ENCODE measurements at regions not wholly inside any gene's neighbourhood (a gene's known extent, or its start where the extent isn't known, plus 50 kb on each side); places are given as distances from the start of the nearest gene placed in this dataset.

DNA sequence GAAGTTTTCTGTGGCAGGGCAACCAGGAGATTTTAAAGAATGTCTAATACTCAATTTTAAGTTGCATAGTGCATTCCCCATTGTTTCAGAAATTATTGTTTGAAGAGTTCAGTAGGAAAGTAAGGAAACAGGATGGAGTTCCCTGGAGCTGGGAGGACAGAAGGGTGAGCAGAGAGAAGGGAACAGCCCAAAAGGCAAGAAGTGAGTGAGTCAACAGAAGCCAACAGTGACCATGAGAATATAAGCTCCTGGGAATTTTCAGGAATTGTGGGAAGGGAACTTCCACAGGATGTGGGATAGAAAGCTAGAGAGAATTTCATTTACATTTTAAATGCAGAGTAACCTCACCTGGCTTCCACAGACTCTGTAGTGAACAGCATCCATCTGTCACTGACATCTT lies 268.1 kb upstream of the ATP5MC3 start:
- TF ChIP-seq EZH2 (IDR thresholded peaks at IDR 0.05; ENCODE audit: borderline replicate concordance, low read depth, low read length, poor library complexity, severe bottlenecking), result no peak
- TF ChIP-seq, protein P1, sequence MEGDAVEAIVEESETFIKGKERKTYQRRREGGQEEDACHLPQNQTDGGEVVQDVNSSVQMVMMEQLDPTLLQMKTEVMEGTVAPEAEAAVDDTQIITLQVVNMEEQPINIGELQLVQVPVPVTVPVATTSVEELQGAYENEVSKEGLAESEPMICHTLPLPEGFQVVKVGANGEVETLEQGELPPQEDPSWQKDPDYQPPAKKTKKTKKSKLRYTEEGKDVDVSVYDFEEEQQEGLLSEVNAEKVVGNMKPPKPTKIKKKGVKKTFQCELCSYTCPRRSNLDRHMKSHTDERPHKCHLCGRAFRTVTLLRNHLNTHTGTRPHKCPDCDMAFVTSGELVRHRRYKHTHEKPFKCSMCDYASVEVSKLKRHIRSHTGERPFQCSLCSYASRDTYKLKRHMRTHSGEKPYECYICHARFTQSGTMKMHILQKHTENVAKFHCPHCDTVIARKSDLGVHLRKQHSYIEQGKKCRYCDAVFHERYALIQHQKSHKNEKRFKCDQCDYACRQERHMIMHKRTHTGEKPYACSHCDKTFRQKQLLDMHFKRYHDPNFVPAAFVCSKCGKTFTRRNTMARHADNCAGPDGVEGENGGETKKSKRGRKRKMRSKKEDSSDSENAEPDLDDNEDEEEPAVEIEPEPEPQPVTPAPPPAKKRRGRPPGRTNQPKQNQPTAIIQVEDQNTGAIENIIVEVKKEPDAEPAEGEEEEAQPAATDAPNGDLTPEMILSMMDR (conservative IDR thresholded peaks at IDR 0.05; ENCODE audit: low read depth, low read length), result no peak

Data from A673 (cell line).